ENCODE measurements at regions not wholly inside any gene's neighbourhood (a gene's known extent, or its start where the extent isn't known, plus 50 kb on each side); places are given as distances from the start of the nearest gene placed in this dataset.

- no peak for TF ChIP-seq ZNF274 (IDR thresholded peaks at IDR 0.05; ENCODE audit: low read depth, low read length)
- no peak for TF ChIP-seq YY1 (IDR thresholded peaks at IDR 0.05; ENCODE audit: insufficient read depth, insufficient read length)
Measured at GRCh38 chr3:83393276-83393675, 1565.5 kb upstream of the CADM2 start.
